GM21526 (cell line): ENCODE measurements at regions not wholly inside any gene's neighbourhood (a gene's known extent, or its start where the extent isn't known, plus 50 kb on each side); places are given as distances from the start of the nearest gene placed in this dataset.

Source experiments
- ATAC-seq: cut with Tn5 transposase; IDR thresholded peaks from one replicate; pipeline ENCODE4 v1.9.1; 2021; ENCODE audit warnings: moderate library complexity; ENCODE audit not compliant: unreplicated experiment, low FRiP score

- no peak for ATAC-seq
Measured at GRCh38 chr20:57009355-57009754, 257.1 kb downstream of the BMP7 start.

- no peak for ATAC-seq
Measured at GRCh38 chr20:57009775-57010174, 256.7 kb downstream of the BMP7 start.

- no peak for ATAC-seq
Measured at GRCh38 chr20:57012691-57013090, 253.8 kb downstream of the BMP7 start.

- no peak for ATAC-seq
Measured at GRCh38 chr20:57013217-57013616, 253.2 kb downstream of the BMP7 start.

GRCh38 chr20:57013741-57014140, 252.7 kb downstream of the BMP7 start:
- no peak for ATAC-seq

GRCh38 chr20:57020364-57020763, 246.1 kb downstream of the BMP7 start:
- no peak for ATAC-seq

GRCh38 chr20:57022306-57022705, 244.1 kb downstream of the BMP7 start:
- ATAC-seq, result no peak

- no peak for ATAC-seq
Measured at GRCh38 chr20:57023007-57023406, 243.4 kb downstream of the BMP7 start.

- no peak for ATAC-seq
Measured at GRCh38 chr20:57023997-57024396, 242.4 kb downstream of the BMP7 start.

GRCh38 chr20:57024849-57025248, 241.6 kb downstream of the BMP7 start:
- no peak for ATAC-seq

GRCh38 chr20:57025261-57025660, 241.2 kb downstream of the BMP7 start:
- no peak for ATAC-seq

- ATAC-seq, result no peak
Measured at GRCh38 chr20:57025666-57026224, 240.7 kb downstream of the BMP7 start.

GRCh38 chr20:57027777-57028176, 238.7 kb downstream of the BMP7 start:
- ATAC-seq, result no peak

GRCh38 chr20:57030611-57031600, 235.5 kb downstream of the BMP7 start:
- ATAC-seq, result no peak

GRCh38 chr20:57031867-57032355, 234.5 kb downstream of the BMP7 start:
- no peak for ATAC-seq

GRCh38 chr20:57032847-57033246, 233.6 kb downstream of the BMP7 start:
- ATAC-seq, result no peak

- no peak for ATAC-seq
Measured at GRCh38 chr20:57034001-57034400, 232.4 kb downstream of the BMP7 start.

- no peak for ATAC-seq
Measured at GRCh38 chr20:57037689-57038088, 228.8 kb downstream of the BMP7 start.

GRCh38 chr20:57038608-57039440, 227.6 kb downstream of the BMP7 start:
- no peak for ATAC-seq

GRCh38 chr20:57040466-57040865, 226.0 kb downstream of the BMP7 start:
- ATAC-seq, result no peak

- no peak for ATAC-seq
Measured at GRCh38 chr20:57040924-57041323, 225.5 kb downstream of the BMP7 start.
